ENCODE measurements at regions not wholly inside any gene's neighbourhood (a gene's known extent, or its start where the extent isn't known, plus 50 kb on each side); places are given as distances from the start of the nearest gene placed in this dataset.

- DNase-seq (ENCODE audit: low read depth) = no peak
- TF ChIP-seq CTCF (conservative IDR thresholded peaks at IDR 0.05; ENCODE audit: control insufficient read depth, insufficient read depth, low read depth, low read length) = no peak
- H3K4me3 ChIP-seq (ENCODE audit: control insufficient read depth, low read depth, low read length) = no peak overlapping the region
These were observed 432.4 kb downstream of the DCDC2C start for GRCh38 chr2:4135765-4136164.

GRCh38 chr2:4139316-4139715 lies 435.9 kb downstream of the DCDC2C start:
- no peak overlapping the region for H3K4me3 ChIP-seq (ENCODE audit: control insufficient read depth, low read depth, low read length)
- no peak for DNase-seq (ENCODE audit: low read depth)
- TF ChIP-seq CTCF (conservative IDR thresholded peaks at IDR 0.05; ENCODE audit: control insufficient read depth, insufficient read depth, low read depth, low read length) = no peak

DNA sequence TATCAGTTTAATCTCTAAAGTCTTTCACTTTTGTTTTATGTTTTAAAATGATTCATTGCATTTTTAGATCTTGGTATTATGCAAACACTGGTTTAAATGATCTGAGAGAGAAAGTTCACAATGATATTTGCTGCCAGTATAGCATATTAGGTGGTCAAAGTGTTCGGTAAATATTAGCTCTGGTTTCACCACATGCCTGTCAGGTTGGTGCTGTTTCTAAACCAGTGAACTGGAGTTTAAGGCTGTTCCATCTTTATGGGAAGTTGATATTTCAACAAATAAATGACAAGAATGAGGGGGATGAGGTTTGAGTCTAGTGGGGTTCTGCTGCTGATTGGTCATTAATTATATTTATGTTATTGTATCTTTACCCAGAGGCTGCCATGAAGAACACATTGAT lies 436.4 kb downstream of the DCDC2C start:
- TF ChIP-seq CTCF (conservative IDR thresholded peaks at IDR 0.05; ENCODE audit: control insufficient read depth, insufficient read depth, low read depth, low read length) = no peak
- H3K4me3 ChIP-seq (ENCODE audit: control insufficient read depth, low read depth, low read length) = no peak overlapping the region
- no peak for DNase-seq (ENCODE audit: low read depth)

DNA sequence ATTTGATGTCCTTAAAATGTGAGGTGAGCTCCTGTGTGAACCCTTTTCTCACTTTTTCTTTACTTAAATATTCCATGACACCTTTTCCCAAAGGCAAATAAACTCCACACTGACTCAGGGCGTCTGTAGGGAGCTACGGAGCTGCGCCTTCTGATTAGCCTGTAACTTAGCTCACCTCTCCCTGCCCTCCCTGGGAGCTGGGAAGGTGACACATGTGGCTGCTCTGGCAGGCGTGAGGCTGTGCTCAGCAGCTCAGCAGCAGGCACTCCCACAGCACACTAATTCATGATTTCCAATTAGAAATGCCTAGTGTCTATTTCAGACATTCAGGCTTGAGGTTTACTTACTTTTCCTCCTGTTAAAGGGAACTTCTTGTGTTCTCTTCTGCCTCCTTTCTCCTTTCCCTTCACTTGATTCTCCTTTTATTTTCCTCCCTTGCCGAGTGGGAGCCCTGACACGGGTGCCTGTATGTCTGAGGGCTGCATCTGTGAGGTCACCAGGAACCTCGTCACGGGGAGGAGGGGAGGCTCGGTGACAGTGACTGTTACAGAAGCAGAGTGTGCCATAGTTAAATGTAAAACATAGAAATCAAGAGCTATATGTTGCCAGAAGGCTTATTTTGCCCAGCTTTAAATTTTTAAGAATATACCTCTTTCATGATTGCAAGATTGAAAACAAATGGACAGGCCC lies 437.1 kb downstream of the DCDC2C start:
- no peak overlapping the region for H3K4me3 ChIP-seq (ENCODE audit: control insufficient read depth, low read depth, low read length)
- no peak for TF ChIP-seq CTCF (conservative IDR thresholded peaks at IDR 0.05; ENCODE audit: control insufficient read depth, insufficient read depth, low read depth, low read length)
- DNase-seq (ENCODE audit: low read depth) = no peak

GRCh38 chr2:4144731-4145130 lies 441.4 kb downstream of the DCDC2C start:
- no peak for TF ChIP-seq CTCF (conservative IDR thresholded peaks at IDR 0.05; ENCODE audit: control insufficient read depth, insufficient read depth, low read depth, low read length)
- no peak for DNase-seq (ENCODE audit: low read depth)
- no peak overlapping the region for H3K4me3 ChIP-seq (ENCODE audit: control insufficient read depth, low read depth, low read length)

- no peak for DNase-seq (ENCODE audit: low read depth)
- no peak for TF ChIP-seq CTCF (conservative IDR thresholded peaks at IDR 0.05; ENCODE audit: control insufficient read depth, insufficient read depth, low read depth, low read length)
- no peak overlapping the region for H3K4me3 ChIP-seq (ENCODE audit: control insufficient read depth, low read depth, low read length)
These were observed 448.1 kb downstream of the DCDC2C start for GRCh38 chr2:4151521-4151920.

- H3K4me3 ChIP-seq (ENCODE audit: control insufficient read depth, low read depth, low read length) = no peak overlapping the region
- no peak for TF ChIP-seq CTCF (conservative IDR thresholded peaks at IDR 0.05; ENCODE audit: control insufficient read depth, insufficient read depth, low read depth, low read length)
- no peak for DNase-seq (ENCODE audit: low read depth)
These were observed 448.7 kb downstream of the DCDC2C start for GRCh38 chr2:4152051-4152450.
